HFFc6 (cell line): ENCODE measurements at regions not wholly inside any gene's neighbourhood (a gene's known extent, or its start where the extent isn't known, plus 50 kb on each side); places are given as distances from the start of the nearest gene placed in this dataset.
A peak's percentile ranks its signal among the peaks of the same experiment; 100 is the strongest.

Experiments used
- DNase-seq: peaks from one replicate; pipeline ENCODE4 v3.0.0-alpha.2; 2018
- H3K27ac Mint-ChIP-seq: 2 replicates; pipeline ENCODE4 v1.8.0; 2020; ENCODE audit warnings: mild to moderate bottlenecking, mixed read lengths
- H3K27me3 Mint-ChIP-seq: 2 replicates; pipeline ENCODE4 v1.8.0; 2021; ENCODE audit warnings: mild to moderate bottlenecking, moderate library complexity, mixed read lengths; ENCODE audit not compliant: insufficient read depth
- H3K36me3 Mint-ChIP-seq: 2 replicates; pipeline ENCODE4 v1.8.0; 2021; ENCODE audit warnings: low read depth, mixed read lengths
- H3K4me1 Mint-ChIP-seq: 2 replicates; pipeline ENCODE4 v1.8.0; 2020; ENCODE audit warnings: low read depth, mixed read lengths
- H3K4me3 Mint-ChIP-seq: 2 replicates; pipeline ENCODE4 v1.8.0; 2020; ENCODE audit warnings: mild to moderate bottlenecking, moderate library complexity, mixed read lengths
- H3K9me3 Mint-ChIP-seq: 2 replicates; pipeline ENCODE4 v1.8.0; 2020; ENCODE audit warnings: mild to moderate bottlenecking, mixed read lengths
- CTCF ChIP-seq: fragments of 200-600 bp; sonication (generic); IDR thresholded peaks from 2 replicates; pipeline ENCODE4 v1.5.0; 2021; ENCODE audit warnings: antibody characterized with exemption, mild to moderate bottlenecking

- no peaks in the 10 kb centered on the region for H3K4me1 Mint-ChIP-seq
- DNase-seq = no peak
Observed at GRCh38 chr5:40001796-40002195, 577.0 kb upstream of the DAB2 start.

GRCh38 chr5:39998518-39998917, 573.7 kb upstream of the DAB2 start:
- Mint-ChIP-seq H3K9me3 (no peaks in the 10 kb centered on the region), H3K27ac (no peak overlapping the region), H3K27me3 (peaks cover 2% of the 10 kb centered on the region)

More at GRCh38 chr5:40001796-40002195, 577.0 kb upstream of the DAB2 start:
- Mint-ChIP-seq H3K36me3 (no peaks in the 10 kb centered on the region), H3K27ac (no peak overlapping the region), H3K27me3 (peaks cover 2% of the 10 kb centered on the region), H3K4me3 (no peak overlapping the region), H3K9me3 (no peaks in the 10 kb centered on the region)
- TF ChIP-seq CTCF = no peak

GRCh38 chr5:39995990-39996389, 571.2 kb upstream of the DAB2 start:
- no peak for TF ChIP-seq CTCF
- no peak overlapping the region for H3K27ac Mint-ChIP-seq
- no peak overlapping the region for H3K4me3 Mint-ChIP-seq

More at GRCh38 chr5:39998518-39998917, 573.7 kb upstream of the DAB2 start:
- Mint-ChIP-seq H3K4me1 (no peaks in the 10 kb centered on the region), H3K4me3 (no peak overlapping the region), H3K36me3 (no peaks in the 10 kb centered on the region)
- TF ChIP-seq CTCF = no peak
- DNase-seq = no peak

GRCh38 chr5:39992617-39993202, 567.9 kb upstream of the DAB2 start:
- no peak for DNase-seq

More at GRCh38 chr5:39995990-39996389, 571.2 kb upstream of the DAB2 start:
- H3K36me3 Mint-ChIP-seq = no peaks in the 10 kb centered on the region
- DNase-seq = no peak
- H3K9me3 Mint-ChIP-seq = no peaks in the 10 kb centered on the region
- H3K4me1 Mint-ChIP-seq = no peaks in the 10 kb centered on the region
- peaks cover 2% of the 10 kb centered on the region for H3K27me3 Mint-ChIP-seq

GRCh38 chr5:39986614-39987013, 561.8 kb upstream of the DAB2 start:
- no peaks in the 10 kb centered on the region for H3K4me1 Mint-ChIP-seq
- H3K4me3 Mint-ChIP-seq = no peak overlapping the region
- no peak for DNase-seq
- no peaks in the 10 kb centered on the region; the same call in 1 of the 2 replicates for H3K27me3 Mint-ChIP-seq
- no peaks in the 10 kb centered on the region for H3K9me3 Mint-ChIP-seq
- H3K36me3 Mint-ChIP-seq = no peaks in the 10 kb centered on the region
- no peak overlapping the region for H3K27ac Mint-ChIP-seq
- TF ChIP-seq CTCF = peak; percentile 53; the same call in 1 of the 2 replicates

More at GRCh38 chr5:39992617-39993202, 567.9 kb upstream of the DAB2 start:
- Mint-ChIP-seq H3K36me3 (no peaks in the 10 kb centered on the region), H3K27ac (no peak overlapping the region), H3K27me3 (no peaks in the 10 kb centered on the region; the same call in 1 of the 2 replicates), H3K9me3 (no peaks in the 10 kb centered on the region), H3K4me1 (no peaks in the 10 kb centered on the region), H3K4me3 (no peak overlapping the region)
- TF ChIP-seq CTCF = no peak
